PFSK-1 (cell line): ENCODE measurements at regions not wholly inside any gene's neighbourhood (a gene's known extent, or its start where the extent isn't known, plus 50 kb on each side); places are given as distances from the start of the nearest gene placed in this dataset.

Experiments
- FOXP2 ChIP-seq: optimal IDR thresholded peaks from 2 replicates; pipeline ENCODE3; 2011; ENCODE audit warnings: borderline replicate concordance, control low read depth, inconsistent platforms; ENCODE audit not compliant: insufficient read depth; ENCODE audit errors: extremely low read length, extremely low read depth
- POLR2AphosphoS5 ChIP-seq: IDR thresholded peaks from 2 replicates; pipeline ENCODE4 v1.6.1; 2012; ENCODE audit warnings: low read depth, mild to moderate bottlenecking, control low read depth, low read length, moderate library complexity
- SIN3A ChIP-seq: IDR thresholded peaks from 2 replicates; pipeline ENCODE4 v1.6.1; 2012; ENCODE audit warnings: mild to moderate bottlenecking, low read length, moderate library complexity, borderline replicate concordance; ENCODE audit not compliant: insufficient read depth
- TAF1 ChIP-seq: IDR thresholded peaks from 2 replicates; pipeline ENCODE4 v1.6.1; 2012; ENCODE audit warnings: low read length, control low read depth, borderline replicate concordance; ENCODE audit not compliant: insufficient read depth
- TF ChIP-seq, protein P1 (sequence below), 2 experiments: IDR thresholded peaks; 2 replicates each; pipeline versions ENCODE4 v1.6.1 to v1.8.0; 2011 to 2012; ENCODE audit warnings: low read depth in 2 of 2, low read length in 2 of 2, control low read depth in 1 of 2, inconsistent platforms in 1 of 2, mild to moderate bottlenecking in 1 of 2, moderate library complexity in 1 of 2; ENCODE audit not compliant: insufficient read depth in 1 of 2

DNA sequence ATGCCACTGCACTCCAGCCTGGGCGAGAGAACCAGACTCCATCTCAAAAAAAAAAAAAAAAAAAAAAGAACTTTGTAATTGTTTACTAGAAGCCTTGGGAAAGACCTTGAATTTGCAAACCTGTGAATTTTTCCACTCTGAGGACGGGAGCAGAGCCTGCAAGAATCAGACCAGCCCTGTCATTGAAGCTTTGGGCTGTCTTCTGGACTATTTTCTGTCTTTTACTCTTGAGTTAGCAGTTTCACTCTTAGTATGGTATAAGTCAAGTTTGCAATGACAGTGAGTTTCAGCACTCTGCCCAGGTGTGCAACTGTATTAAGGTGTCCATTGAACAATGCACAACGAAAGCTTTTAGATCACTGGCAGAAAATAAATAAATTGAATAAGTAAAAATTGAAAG is 81.4 kb upstream of the KRAS start:
- TF ChIP-seq, protein P1, sequence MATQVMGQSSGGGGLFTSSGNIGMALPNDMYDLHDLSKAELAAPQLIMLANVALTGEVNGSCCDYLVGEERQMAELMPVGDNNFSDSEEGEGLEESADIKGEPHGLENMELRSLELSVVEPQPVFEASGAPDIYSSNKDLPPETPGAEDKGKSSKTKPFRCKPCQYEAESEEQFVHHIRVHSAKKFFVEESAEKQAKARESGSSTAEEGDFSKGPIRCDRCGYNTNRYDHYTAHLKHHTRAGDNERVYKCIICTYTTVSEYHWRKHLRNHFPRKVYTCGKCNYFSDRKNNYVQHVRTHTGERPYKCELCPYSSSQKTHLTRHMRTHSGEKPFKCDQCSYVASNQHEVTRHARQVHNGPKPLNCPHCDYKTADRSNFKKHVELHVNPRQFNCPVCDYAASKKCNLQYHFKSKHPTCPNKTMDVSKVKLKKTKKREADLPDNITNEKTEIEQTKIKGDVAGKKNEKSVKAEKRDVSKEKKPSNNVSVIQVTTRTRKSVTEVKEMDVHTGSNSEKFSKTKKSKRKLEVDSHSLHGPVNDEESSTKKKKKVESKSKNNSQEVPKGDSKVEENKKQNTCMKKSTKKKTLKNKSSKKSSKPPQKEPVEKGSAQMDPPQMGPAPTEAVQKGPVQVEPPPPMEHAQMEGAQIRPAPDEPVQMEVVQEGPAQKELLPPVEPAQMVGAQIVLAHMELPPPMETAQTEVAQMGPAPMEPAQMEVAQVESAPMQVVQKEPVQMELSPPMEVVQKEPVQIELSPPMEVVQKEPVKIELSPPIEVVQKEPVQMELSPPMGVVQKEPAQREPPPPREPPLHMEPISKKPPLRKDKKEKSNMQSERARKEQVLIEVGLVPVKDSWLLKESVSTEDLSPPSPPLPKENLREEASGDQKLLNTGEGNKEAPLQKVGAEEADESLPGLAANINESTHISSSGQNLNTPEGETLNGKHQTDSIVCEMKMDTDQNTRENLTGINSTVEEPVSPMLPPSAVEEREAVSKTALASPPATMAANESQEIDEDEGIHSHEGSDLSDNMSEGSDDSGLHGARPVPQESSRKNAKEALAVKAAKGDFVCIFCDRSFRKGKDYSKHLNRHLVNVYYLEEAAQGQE (IDR thresholded peaks at IDR 0.05; ENCODE audit: insufficient read depth in 1 of 2, low read depth in 2 of 2, low read length in 2 of 2) = no peak
- TF ChIP-seq POLR2AphosphoS5 (no peak), SIN3A (no peak), TAF1 (no peak), FOXP2 (no peak)

DNA sequence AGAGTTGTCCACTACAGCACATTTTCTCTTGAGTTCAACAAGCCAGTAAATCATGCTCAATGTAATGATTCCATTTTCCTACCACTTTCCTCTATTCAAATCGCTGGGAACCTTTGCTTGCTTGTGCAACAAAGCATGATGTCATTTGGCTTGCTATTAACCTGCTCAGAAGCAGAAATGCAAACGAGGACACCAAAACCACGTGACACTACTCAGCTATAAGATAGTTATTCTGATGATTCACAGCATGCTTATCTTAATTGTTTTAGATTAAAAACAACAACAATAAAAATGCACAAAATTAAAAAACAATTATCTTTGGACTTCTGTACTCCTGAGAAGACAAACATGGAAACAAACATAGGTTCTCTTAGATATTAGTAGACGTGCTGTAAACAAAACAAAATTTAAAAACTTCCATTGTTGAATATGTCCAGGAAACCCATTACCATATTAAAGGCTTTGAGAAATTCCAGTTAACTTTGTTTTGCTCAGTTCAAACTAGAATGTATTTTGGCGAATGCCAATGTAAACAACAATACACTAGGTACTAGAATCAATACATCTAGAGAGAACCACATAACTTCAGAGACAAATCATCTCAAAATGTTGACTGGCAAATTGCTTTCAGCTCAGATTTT is 77.5 kb upstream of the KRAS start:
- TF ChIP-seq, protein P1 (IDR thresholded peaks at IDR 0.05; ENCODE audit: insufficient read depth in 1 of 2, low read depth in 2 of 2, low read length in 2 of 2) = no peak
- no peak for TF ChIP-seq TAF1
- TF ChIP-seq FOXP2 = no peak
- TF ChIP-seq SIN3A = no peak
- no peak for TF ChIP-seq POLR2AphosphoS5

DNA sequence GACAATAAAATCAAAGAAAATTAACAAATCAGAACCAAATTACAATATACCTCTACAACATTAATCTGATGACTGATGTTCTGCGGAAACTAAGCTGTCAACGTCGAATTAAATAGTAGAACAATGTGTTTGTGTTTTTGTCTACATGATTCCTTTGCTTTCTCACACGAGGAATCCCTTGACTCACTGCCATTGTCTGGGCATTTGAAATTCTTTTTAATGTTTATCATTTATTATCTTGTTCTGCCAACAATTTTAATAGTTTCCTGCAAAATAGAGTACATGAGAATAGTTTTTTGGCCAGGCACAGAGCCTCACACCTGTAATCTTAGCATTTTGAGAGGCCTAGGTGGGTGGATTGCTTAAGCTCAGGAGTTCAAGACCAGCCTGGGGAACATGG is 76.6 kb upstream of the KRAS start:
- TF ChIP-seq FOXP2 (no peak), TAF1 (no peak), SIN3A (no peak), POLR2AphosphoS5 (no peak)
- TF ChIP-seq, protein P1 (IDR thresholded peaks at IDR 0.05; ENCODE audit: insufficient read depth in 1 of 2, low read depth in 2 of 2, low read length in 2 of 2) = no peak

DNA sequence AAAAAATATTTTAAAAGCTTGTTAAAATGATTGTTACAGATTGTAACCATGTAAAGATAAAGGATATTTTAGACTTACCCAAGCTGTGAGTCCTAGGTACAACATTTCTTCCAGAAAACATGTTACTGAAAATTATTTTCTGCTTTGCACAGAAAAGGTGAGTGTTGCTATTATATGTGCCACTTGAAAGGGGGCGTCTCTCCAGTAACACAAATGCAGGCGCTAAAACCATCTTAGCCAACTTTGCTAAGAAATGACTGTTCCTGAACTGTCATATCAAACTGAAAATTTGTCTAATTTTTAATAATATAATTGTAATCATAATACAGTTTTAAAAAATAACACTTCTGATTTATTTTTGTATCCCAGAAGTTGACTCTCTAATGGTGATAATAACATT is 75.6 kb upstream of the KRAS start:
- TF ChIP-seq SIN3A (no peak), TAF1 (no peak), POLR2AphosphoS5 (no peak), FOXP2 (no peak)
- TF ChIP-seq, protein P1 (IDR thresholded peaks at IDR 0.05; ENCODE audit: insufficient read depth in 1 of 2, low read depth in 2 of 2, low read length in 2 of 2) = no peak
